WTC11 (cell line): ENCODE measurements at regions not wholly inside any gene's neighbourhood (a gene's known extent, or its start where the extent isn't known, plus 50 kb on each side); places are given as distances from the start of the nearest gene placed in this dataset.

Experiments
- ATAC-seq: fragments of 200-7000 bp; cut with Tn5 transposase; 2 replicates; pipeline ENCODE4 v1.10.0; 2021; ENCODE audit warnings: mild to moderate bottlenecking, moderate library complexity
- CTCF ChIA-PET: fragments of 300-600 bp; sonication (Branson Sonifier 250); formaldehyde crosslinking; loops from one replicate; lab custom pipeline; 2021; ENCODE audit warnings: antibody characterized with exemption; lab: Charles Lee
- POLR2A ChIA-PET: fragments of 350-600 bp; sonication (Branson Sonifier 250); formaldehyde crosslinking; loops from one replicate; lab custom pipeline; 2021; ENCODE audit warnings: antibody characterized with exemption; lab: Charles Lee
- DNase-seq: peaks from one replicate; pipeline ENCODE4 v3.0.0; 2021; ENCODE audit warnings: low spot score
- H3K27ac Mint-ChIP-seq: 2 replicates; pipeline ENCODE4 v1.8.0; 2021; ENCODE audit warnings: mixed read lengths
- H3K27me3 Mint-ChIP-seq: 2 replicates; pipeline ENCODE4 v1.8.0; 2021; ENCODE audit warnings: low read depth, mild to moderate bottlenecking, moderate library complexity, mixed read lengths
- H3K36me3 Mint-ChIP-seq: 2 replicates; pipeline ENCODE4 v1.8.0; 2021; ENCODE audit warnings: mixed read lengths
- H3K4me1 Mint-ChIP-seq: 2 replicates; pipeline ENCODE4 v1.8.0; 2022; ENCODE audit warnings: mixed read lengths
- H3K4me3 Mint-ChIP-seq: 2 replicates; pipeline ENCODE4 v1.8.0; 2021; ENCODE audit warnings: mild to moderate bottlenecking, moderate library complexity, mixed read lengths
- H3K9me3 Mint-ChIP-seq: 2 replicates; pipeline ENCODE4 v1.8.0; 2021; ENCODE audit warnings: mixed read lengths
- FOXK1 ChIP-seq: sonication (generic); formaldehyde crosslinking; IDR thresholded peaks from 2 replicates; pipeline ENCODE4 v1.8.0; 2022; ENCODE audit warnings: mild to moderate bottlenecking, moderate library complexity, missing genetic modification reagents
- GRHL2 ChIP-seq: fragments of 250-450 bp; sonication (Bioruptor Pico); IDR thresholded peaks from 2 replicates; pipeline ENCODE4 v1.8.0; 2022; ENCODE audit warnings: mild to moderate bottlenecking, moderate library complexity; ENCODE audit not compliant: insufficient replicate concordance, severe bottlenecking
- IRF2 ChIP-seq: sonication (generic); formaldehyde crosslinking; IDR thresholded peaks from 2 replicates; pipeline ENCODE4 v1.8.0; 2022; ENCODE audit warnings: low read depth, missing genetic modification reagents, borderline replicate concordance
- KAT7 ChIP-seq: sonication (generic); formaldehyde crosslinking; IDR thresholded peaks from 2 replicates; pipeline ENCODE4 v1.8.1; 2023; ENCODE audit warnings: missing genetic modification reagents, mild to moderate bottlenecking, borderline replicate concordance
- ZNF138 ChIP-seq: sonication (generic); formaldehyde crosslinking; conservative IDR thresholded peaks from 2 replicates; pipeline ENCODE4 v1.8.1; 2022; ENCODE audit warnings: mild to moderate bottlenecking, moderate library complexity, missing genetic modification reagents
- ZNF416 ChIP-seq: fragments of 250-450 bp; sonication (Bioruptor Pico); IDR thresholded peaks from 2 replicates; pipeline ENCODE4 v1.9.0; 2021; ENCODE audit warnings: mild to moderate bottlenecking, inconsistent platforms
- ZNF423 ChIP-seq: fragments of 250-450 bp; sonication (Bioruptor Pico); IDR thresholded peaks from 2 replicates; pipeline ENCODE4 v2.1.2; 2022; ENCODE audit warnings: mild to moderate bottlenecking, moderate library complexity
- TF ChIP-seq, protein P1 (sequence below): sonication (generic); formaldehyde crosslinking; IDR thresholded peaks from 2 replicates; pipeline ENCODE4 v1.8.1; 2022; ENCODE audit warnings: missing genetic modification reagents, borderline replicate concordance
- TF ChIP-seq, protein P2 (sequence below): sonication (generic); formaldehyde crosslinking; IDR thresholded peaks from 2 replicates; pipeline ENCODE4 v1.8.0; 2023; ENCODE audit warnings: mild to moderate bottlenecking, missing genetic modification reagents
- TF ChIP-seq, protein P3 (sequence below): sonication (generic); formaldehyde crosslinking; IDR thresholded peaks from 2 replicates; pipeline ENCODE4 v1.8.1; 2023; ENCODE audit warnings: mild to moderate bottlenecking, missing genetic modification reagents
- TF ChIP-seq, protein P4 (sequence below): sonication (generic); formaldehyde crosslinking; conservative IDR thresholded peaks from 2 replicates; pipeline ENCODE4 v1.8.1; 2023; ENCODE audit warnings: mild to moderate bottlenecking, low read depth, missing genetic modification reagents, moderate library complexity
- TF ChIP-seq, protein P5 (sequence below): sonication (generic); formaldehyde crosslinking; IDR thresholded peaks from 2 replicates; pipeline ENCODE4 v1.8.1; 2023; ENCODE audit warnings: mild to moderate bottlenecking, missing genetic modification reagents, moderate library complexity
- TF ChIP-seq, protein P6 (sequence below): sonication (generic); formaldehyde crosslinking; IDR thresholded peaks from 2 replicates; pipeline ENCODE4 v1.8.1; 2022; ENCODE audit warnings: mild to moderate bottlenecking, moderate library complexity, missing genetic modification reagents
- TF ChIP-seq, protein P7 (sequence below): sonication (generic); formaldehyde crosslinking; IDR thresholded peaks from 2 replicates; pipeline ENCODE4 v1.8.1; 2022; ENCODE audit warnings: low read depth, missing genetic modification reagents, borderline replicate concordance
- TF ChIP-seq, protein P8 (sequence below): fragments of 250-450 bp; sonication (Bioruptor Pico); IDR thresholded peaks from 2 replicates; pipeline ENCODE4 v1.9.0; 2021; ENCODE audit warnings: moderate library complexity, mild to moderate bottlenecking, inconsistent platforms, borderline replicate concordance
- TF ChIP-seq, protein P9 (sequence below): sonication (generic); formaldehyde crosslinking; IDR thresholded peaks from 2 replicates; pipeline ENCODE4 v1.8.0; 2022; ENCODE audit warnings: mild to moderate bottlenecking, missing genetic modification reagents
- TF ChIP-seq, protein P10 (sequence below): sonication (generic); formaldehyde crosslinking; IDR thresholded peaks from 2 replicates; pipeline ENCODE4 v1.8.0; 2022; ENCODE audit warnings: mild to moderate bottlenecking, missing genetic modification reagents

DNA sequence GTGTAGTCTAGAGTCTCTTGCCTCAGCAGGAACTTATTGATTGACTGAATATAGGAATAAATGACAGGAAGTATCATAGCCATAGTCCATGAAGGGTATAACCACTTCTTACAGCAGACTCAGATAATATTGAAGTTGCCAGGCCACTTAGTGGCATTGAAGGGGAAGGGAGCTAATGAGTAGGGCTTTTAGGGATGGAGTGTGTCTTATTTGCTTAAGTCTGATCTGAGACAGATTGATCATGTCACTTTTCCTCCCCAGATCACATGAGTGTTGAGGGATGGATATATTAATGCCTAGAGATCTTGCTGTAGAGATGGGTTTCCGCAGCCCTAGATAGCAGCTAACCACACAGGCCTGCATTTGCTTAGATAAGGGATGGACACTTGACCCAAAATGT lies 62.2 kb upstream of the NBEA start:
- H3K27ac Mint-ChIP-seq = no peak overlapping the region
- DNase-seq (no peak), ATAC-seq (no peak)
- ChIA-PET POLR2A (no interaction called here), CTCF (no interaction called here)
- TF ChIP-seq, protein P1, sequence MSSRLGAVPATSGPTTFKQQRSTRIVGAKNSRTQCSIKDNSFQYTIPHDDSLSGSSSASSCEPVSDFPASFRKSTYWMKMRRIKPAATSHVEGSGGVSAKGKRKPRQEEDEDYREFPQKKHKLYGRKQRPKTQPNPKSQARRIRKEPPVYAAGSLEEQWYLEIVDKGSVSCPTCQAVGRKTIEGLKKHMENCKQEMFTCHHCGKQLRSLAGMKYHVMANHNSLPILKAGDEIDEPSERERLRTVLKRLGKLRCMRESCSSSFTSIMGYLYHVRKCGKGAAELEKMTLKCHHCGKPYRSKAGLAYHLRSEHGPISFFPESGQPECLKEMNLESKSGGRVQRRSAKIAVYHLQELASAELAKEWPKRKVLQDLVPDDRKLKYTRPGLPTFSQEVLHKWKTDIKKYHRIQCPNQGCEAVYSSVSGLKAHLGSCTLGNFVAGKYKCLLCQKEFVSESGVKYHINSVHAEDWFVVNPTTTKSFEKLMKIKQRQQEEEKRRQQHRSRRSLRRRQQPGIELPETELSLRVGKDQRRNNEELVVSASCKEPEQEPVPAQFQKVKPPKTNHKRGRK = no peak
- TF ChIP-seq, protein P2, sequence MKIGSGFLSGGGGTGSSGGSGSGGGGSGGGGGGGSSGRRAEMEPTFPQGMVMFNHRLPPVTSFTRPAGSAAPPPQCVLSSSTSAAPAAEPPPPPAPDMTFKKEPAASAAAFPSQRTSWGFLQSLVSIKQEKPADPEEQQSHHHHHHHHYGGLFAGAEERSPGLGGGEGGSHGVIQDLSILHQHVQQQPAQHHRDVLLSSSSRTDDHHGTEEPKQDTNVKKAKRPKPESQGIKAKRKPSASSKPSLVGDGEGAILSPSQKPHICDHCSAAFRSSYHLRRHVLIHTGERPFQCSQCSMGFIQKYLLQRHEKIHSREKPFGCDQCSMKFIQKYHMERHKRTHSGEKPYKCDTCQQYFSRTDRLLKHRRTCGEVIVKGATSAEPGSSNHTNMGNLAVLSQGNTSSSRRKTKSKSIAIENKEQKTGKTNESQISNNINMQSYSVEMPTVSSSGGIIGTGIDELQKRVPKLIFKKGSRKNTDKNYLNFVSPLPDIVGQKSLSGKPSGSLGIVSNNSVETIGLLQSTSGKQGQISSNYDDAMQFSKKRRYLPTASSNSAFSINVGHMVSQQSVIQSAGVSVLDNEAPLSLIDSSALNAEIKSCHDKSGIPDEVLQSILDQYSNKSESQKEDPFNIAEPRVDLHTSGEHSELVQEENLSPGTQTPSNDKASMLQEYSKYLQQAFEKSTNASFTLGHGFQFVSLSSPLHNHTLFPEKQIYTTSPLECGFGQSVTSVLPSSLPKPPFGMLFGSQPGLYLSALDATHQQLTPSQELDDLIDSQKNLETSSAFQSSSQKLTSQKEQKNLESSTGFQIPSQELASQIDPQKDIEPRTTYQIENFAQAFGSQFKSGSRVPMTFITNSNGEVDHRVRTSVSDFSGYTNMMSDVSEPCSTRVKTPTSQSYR = no peak
- TF ChIP-seq IRF2 (CRISPR knock-in tag) (no peak), ZNF138 (CRISPR knock-in tag) (no peak), GRHL2 (CRISPR knock-in tag) (no peak), FOXK1 (CRISPR knock-in tag) (no peak)
- TF ChIP-seq, protein P3, sequence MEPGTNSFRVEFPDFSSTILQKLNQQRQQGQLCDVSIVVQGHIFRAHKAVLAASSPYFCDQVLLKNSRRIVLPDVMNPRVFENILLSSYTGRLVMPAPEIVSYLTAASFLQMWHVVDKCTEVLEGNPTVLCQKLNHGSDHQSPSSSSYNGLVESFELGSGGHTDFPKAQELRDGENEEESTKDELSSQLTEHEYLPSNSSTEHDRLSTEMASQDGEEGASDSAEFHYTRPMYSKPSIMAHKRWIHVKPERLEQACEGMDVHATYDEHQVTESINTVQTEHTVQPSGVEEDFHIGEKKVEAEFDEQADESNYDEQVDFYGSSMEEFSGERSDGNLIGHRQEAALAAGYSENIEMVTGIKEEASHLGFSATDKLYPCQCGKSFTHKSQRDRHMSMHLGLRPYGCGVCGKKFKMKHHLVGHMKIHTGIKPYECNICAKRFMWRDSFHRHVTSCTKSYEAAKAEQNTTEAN = no peak
- TF ChIP-seq, protein P4, sequence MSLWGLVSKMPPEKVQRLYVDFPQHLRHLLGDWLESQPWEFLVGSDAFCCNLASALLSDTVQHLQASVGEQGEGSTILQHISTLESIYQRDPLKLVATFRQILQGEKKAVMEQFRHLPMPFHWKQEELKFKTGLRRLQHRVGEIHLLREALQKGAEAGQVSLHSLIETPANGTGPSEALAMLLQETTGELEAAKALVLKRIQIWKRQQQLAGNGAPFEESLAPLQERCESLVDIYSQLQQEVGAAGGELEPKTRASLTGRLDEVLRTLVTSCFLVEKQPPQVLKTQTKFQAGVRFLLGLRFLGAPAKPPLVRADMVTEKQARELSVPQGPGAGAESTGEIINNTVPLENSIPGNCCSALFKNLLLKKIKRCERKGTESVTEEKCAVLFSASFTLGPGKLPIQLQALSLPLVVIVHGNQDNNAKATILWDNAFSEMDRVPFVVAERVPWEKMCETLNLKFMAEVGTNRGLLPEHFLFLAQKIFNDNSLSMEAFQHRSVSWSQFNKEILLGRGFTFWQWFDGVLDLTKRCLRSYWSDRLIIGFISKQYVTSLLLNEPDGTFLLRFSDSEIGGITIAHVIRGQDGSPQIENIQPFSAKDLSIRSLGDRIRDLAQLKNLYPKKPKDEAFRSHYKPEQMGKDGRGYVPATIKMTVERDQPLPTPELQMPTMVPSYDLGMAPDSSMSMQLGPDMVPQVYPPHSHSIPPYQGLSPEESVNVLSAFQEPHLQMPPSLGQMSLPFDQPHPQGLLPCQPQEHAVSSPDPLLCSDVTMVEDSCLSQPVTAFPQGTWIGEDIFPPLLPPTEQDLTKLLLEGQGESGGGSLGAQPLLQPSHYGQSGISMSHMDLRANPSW (CRISPR knock-in tag) = no peak
- TF ChIP-seq, protein P5, sequence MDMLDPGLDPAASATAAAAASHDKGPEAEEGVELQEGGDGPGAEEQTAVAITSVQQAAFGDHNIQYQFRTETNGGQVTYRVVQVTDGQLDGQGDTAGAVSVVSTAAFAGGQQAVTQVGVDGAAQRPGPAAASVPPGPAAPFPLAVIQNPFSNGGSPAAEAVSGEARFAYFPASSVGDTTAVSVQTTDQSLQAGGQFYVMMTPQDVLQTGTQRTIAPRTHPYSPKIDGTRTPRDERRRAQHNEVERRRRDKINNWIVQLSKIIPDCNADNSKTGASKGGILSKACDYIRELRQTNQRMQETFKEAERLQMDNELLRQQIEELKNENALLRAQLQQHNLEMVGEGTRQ (CRISPR knock-in tag) = no peak
- TF ChIP-seq, protein P6, sequence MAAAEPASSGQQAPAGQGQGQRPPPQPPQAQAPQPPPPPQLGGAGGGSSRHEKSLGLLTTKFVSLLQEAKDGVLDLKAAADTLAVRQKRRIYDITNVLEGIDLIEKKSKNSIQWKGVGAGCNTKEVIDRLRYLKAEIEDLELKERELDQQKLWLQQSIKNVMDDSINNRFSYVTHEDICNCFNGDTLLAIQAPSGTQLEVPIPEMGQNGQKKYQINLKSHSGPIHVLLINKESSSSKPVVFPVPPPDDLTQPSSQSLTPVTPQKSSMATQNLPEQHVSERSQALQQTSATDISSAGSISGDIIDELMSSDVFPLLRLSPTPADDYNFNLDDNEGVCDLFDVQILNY (CRISPR knock-in tag) = no peak
- 0 out of 2 replicates have a peak, but pooled peaks cover under 1% of the 10 kb centered on the region for H3K9me3 Mint-ChIP-seq
- no peak overlapping the region for H3K4me3 Mint-ChIP-seq
- peaks cover 31% of the 10 kb centered on the region for H3K4me1 Mint-ChIP-seq
- H3K27me3 Mint-ChIP-seq = no peaks in the 10 kb centered on the region
- no peaks in the 10 kb centered on the region for H3K36me3 Mint-ChIP-seq

DNA sequence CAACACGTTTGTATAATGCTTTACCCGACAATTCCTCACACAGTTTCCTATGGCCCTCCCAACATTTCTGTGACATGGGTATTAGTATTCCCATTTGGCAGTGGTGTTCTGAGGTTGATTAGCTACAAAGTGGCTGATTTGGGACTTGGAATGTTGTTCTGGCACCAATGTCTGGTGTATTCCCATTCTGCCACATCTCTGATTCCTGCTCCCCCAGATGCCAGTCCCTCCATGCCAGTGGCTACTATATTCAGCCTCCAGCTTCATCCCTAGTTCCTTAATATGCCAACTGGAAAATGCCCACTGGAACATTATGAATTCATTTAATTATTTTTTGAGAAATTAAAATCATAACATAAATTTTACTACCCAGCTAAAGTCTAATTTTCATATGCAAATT lies 60.6 kb upstream of the NBEA start:
- ATAC-seq = no peak
- Mint-ChIP-seq H3K36me3 (no peaks in the 10 kb centered on the region), H3K27ac (no peak overlapping the region), H3K4me1 (peaks cover 23% of the 10 kb centered on the region), H3K4me3 (no peak overlapping the region), H3K9me3 (peaks cover 4% of the 10 kb centered on the region; the same call in 1 of the 2 replicates), H3K27me3 (no peaks in the 10 kb centered on the region)
- POLR2A ChIA-PET = no interaction called here
- DNase-seq = no peak
- CTCF ChIA-PET = no interaction called here
- TF ChIP-seq KAT7 (no peak), ZNF416 (CRISPR knock-in tag) (no peak), ZNF423 (CRISPR knock-in tag) (no peak)
- TF ChIP-seq, protein P7, sequence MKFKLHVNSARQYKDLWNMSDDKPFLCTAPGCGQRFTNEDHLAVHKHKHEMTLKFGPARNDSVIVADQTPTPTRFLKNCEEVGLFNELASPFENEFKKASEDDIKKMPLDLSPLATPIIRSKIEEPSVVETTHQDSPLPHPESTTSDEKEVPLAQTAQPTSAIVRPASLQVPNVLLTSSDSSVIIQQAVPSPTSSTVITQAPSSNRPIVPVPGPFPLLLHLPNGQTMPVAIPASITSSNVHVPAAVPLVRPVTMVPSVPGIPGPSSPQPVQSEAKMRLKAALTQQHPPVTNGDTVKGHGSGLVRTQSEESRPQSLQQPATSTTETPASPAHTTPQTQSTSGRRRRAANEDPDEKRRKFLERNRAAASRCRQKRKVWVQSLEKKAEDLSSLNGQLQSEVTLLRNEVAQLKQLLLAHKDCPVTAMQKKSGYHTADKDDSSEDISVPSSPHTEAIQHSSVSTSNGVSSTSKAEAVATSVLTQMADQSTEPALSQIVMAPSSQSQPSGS = no peak
- TF ChIP-seq, protein P8, sequence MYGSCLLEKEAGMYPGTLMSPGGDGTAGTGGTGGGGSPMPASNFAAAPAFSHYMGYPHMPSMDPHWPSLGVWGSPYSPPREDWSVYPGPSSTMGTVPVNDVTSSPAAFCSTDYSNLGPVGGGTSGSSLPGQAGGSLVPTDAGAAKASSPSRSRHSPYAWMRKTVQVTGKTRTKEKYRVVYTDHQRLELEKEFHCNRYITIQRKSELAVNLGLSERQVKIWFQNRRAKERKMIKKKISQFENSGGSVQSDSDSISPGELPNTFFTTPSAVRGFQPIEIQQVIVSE (CRISPR knock-in tag) = no peak
- TF ChIP-seq, protein P9, sequence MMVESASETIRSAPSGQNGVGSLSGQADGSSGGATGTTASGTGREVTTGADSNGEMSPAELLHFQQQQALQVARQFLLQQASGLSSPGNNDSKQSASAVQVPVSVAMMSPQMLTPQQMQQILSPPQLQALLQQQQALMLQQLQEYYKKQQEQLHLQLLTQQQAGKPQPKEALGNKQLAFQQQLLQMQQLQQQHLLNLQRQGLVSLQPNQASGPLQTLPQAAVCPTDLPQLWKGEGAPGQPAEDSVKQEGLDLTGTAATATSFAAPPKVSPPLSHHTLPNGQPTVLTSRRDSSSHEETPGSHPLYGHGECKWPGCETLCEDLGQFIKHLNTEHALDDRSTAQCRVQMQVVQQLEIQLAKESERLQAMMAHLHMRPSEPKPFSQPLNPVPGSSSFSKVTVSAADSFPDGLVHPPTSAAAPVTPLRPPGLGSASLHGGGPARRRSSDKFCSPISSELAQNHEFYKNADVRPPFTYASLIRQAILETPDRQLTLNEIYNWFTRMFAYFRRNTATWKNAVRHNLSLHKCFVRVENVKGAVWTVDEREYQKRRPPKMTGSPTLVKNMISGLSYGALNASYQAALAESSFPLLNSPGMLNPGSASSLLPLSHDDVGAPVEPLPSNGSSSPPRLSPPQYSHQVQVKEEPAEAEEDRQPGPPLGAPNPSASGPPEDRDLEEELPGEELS = no peak
- TF ChIP-seq, protein P10, sequence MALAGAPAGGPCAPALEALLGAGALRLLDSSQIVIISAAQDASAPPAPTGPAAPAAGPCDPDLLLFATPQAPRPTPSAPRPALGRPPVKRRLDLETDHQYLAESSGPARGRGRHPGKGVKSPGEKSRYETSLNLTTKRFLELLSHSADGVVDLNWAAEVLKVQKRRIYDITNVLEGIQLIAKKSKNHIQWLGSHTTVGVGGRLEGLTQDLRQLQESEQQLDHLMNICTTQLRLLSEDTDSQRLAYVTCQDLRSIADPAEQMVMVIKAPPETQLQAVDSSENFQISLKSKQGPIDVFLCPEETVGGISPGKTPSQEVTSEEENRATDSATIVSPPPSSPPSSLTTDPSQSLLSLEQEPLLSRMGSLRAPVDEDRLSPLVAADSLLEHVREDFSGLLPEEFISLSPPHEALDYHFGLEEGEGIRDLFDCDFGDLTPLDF (CRISPR knock-in tag) = no peak
